Kidney epithelial cell (primary cell): ENCODE measurements at regions not wholly inside any gene's neighbourhood (a gene's known extent, or its start where the extent isn't known, plus 50 kb on each side); places are given as distances from the start of the nearest gene placed in this dataset.

Experiments
- DNase-seq: peaks from one replicate; pipeline ENCODE4 v3.0.0-alpha.2; 2010; ENCODE audit warnings: low read depth
- H3K27me3 ChIP-seq: 2 replicates; pipeline ENCODE4 v1.6.0; 2011; ENCODE audit warnings: low read length; ENCODE audit not compliant: control insufficient read depth, insufficient read depth
- H3K36me3 ChIP-seq: 2 replicates; pipeline ENCODE4 v1.5.1; 2011; ENCODE audit warnings: low read length; ENCODE audit not compliant: control insufficient read depth, insufficient read depth
- H3K4me3 ChIP-seq: 2 replicates; pipeline ENCODE4 v1.5.1; 2011; ENCODE audit warnings: low read depth, mild to moderate bottlenecking, control low read depth, low read length
- CTCF ChIP-seq: IDR thresholded peaks from 2 replicates; pipeline ENCODE4 v1.5.1; 2011; ENCODE audit warnings: mild to moderate bottlenecking, moderate library complexity, low read length, control low read depth, inconsistent platforms; ENCODE audit not compliant: insufficient read depth, poor library complexity, severe bottlenecking

GRCh38 chr11:13883589-13883988 is 78.9 kb upstream of the SPON1 start:
- no peak for DNase-seq
- Histone ChIP-seq H3K4me3 (no peak overlapping the region), H3K27me3 (no peaks in the 10 kb centered on the region), H3K36me3 (no peaks in the 10 kb centered on the region)
- no peak for TF ChIP-seq CTCF

GRCh38 chr11:13884158-13884799 is 78.2 kb upstream of the SPON1 start:
- Histone ChIP-seq H3K36me3 (no peaks in the 10 kb centered on the region), H3K4me3 (no peak overlapping the region), H3K27me3 (no peaks in the 10 kb centered on the region)
- peak; percentile 56 for DNase-seq
- no peak for TF ChIP-seq CTCF

- DNase-seq, result no peak
- Histone ChIP-seq H3K36me3 (no peaks in the 10 kb centered on the region), H3K4me3 (no peak overlapping the region)
Observed at GRCh38 chr11:13885083-13885482, 77.4 kb upstream of the SPON1 start.

GRCh38 chr11:13889552-13890249 is 72.8 kb upstream of the SPON1 start:
- no peak for TF ChIP-seq CTCF
- DNase-seq, result no peak
- no peak overlapping the region for H3K4me3 ChIP-seq
- H3K36me3 ChIP-seq, result no peaks in the 10 kb centered on the region
- no peaks in the 10 kb centered on the region for H3K27me3 ChIP-seq

More at GRCh38 chr11:13885083-13885482, 77.4 kb upstream of the SPON1 start:
- H3K27me3 ChIP-seq, result no peaks in the 10 kb centered on the region
- TF ChIP-seq CTCF, result no peak

GRCh38 chr11:13891911-13892310 is 70.6 kb upstream of the SPON1 start:
- DNase-seq, result no peak
- Histone ChIP-seq H3K36me3 (no peaks in the 10 kb centered on the region), H3K4me3 (no peak overlapping the region), H3K27me3 (no peaks in the 10 kb centered on the region)
- no peak for TF ChIP-seq CTCF
